ENCODE measurements at regions not wholly inside any gene's neighbourhood (a gene's known extent, or its start where the extent isn't known, plus 50 kb on each side); places are given as distances from the start of the nearest gene placed in this dataset.

GRCh38 chr11:116582571-116582970, 190.2 kb downstream of the BUD13 start:
- intact Hi-C loops (cut with DNase I, micrococcal nuclease): no loop called here
- DNase-seq: no peak
- TF ChIP-seq CTCF (IDR thresholded peaks at IDR 0.05): no peak
- ATAC-seq: no peak
- no peaks in the 10 kb centered on the region for H3K36me3 ChIP-seq (ENCODE audit: low read depth)
- no peak overlapping the region for H3K4me3 ChIP-seq
- no peaks in the 10 kb centered on the region for H3K9me3 ChIP-seq
- H3K4me1 ChIP-seq (ENCODE audit: low read depth): no peaks in the 10 kb centered on the region

- no peak for TF ChIP-seq CTCF (IDR thresholded peaks at IDR 0.05)
- Histone ChIP-seq H3K4me3 (no peak overlapping the region), H3K4me1 (ENCODE audit: low read depth) (no peaks in the 10 kb centered on the region), H3K36me3 (ENCODE audit: low read depth) (no peaks in the 10 kb centered on the region), H3K9me3 (no peaks in the 10 kb centered on the region)
- ATAC-seq (no peak), DNase-seq (no peak)
- intact Hi-C loops (cut with DNase I, micrococcal nuclease): no loop called here
Observed at GRCh38 chr11:116581349-116581748, 191.4 kb downstream of the BUD13 start.

GRCh38 chr11:116580799-116581198, 192.0 kb downstream of the BUD13 start:
- DNase-seq (no peak), ATAC-seq (no peak)
- H3K4me3 ChIP-seq: no peak overlapping the region
- intact Hi-C loops (cut with DNase I, micrococcal nuclease): no loop called here
- no peak for TF ChIP-seq CTCF (IDR thresholded peaks at IDR 0.05)
- H3K9me3 ChIP-seq: no peaks in the 10 kb centered on the region
- no peaks in the 10 kb centered on the region for H3K36me3 ChIP-seq (ENCODE audit: low read depth)
- H3K4me1 ChIP-seq (ENCODE audit: low read depth): no peaks in the 10 kb centered on the region

GRCh38 chr11:116579857-116580727, 192.7 kb downstream of the BUD13 start:
- H3K9me3 ChIP-seq: no peaks in the 10 kb centered on the region
- intact Hi-C loops (cut with DNase I, micrococcal nuclease): no loop called here
- no peak for DNase-seq
- TF ChIP-seq CTCF (IDR thresholded peaks at IDR 0.05): no peak
- H3K36me3 ChIP-seq (ENCODE audit: low read depth): no peaks in the 10 kb centered on the region
- no peak overlapping the region for H3K4me3 ChIP-seq
- no peaks in the 10 kb centered on the region for H3K4me1 ChIP-seq (ENCODE audit: low read depth)
- no peak for ATAC-seq

- ATAC-seq (no peak), DNase-seq (no peak)
- H3K4me1 ChIP-seq (ENCODE audit: low read depth): no peaks in the 10 kb centered on the region
- H3K4me3 ChIP-seq: no peak overlapping the region
- no peaks in the 10 kb centered on the region for H3K9me3 ChIP-seq
- H3K36me3 ChIP-seq (ENCODE audit: low read depth): no peaks in the 10 kb centered on the region
- no peak for TF ChIP-seq CTCF (IDR thresholded peaks at IDR 0.05)
- intact Hi-C loops (cut with DNase I, micrococcal nuclease): no loop called here
Observed at GRCh38 chr11:116579031-116579653, 193.6 kb downstream of the BUD13 start.
